ENCODE measurements at regions not wholly inside any gene's neighbourhood (a gene's known extent, or its start where the extent isn't known, plus 50 kb on each side); places are given as distances from the start of the nearest gene placed in this dataset.

GRCh38 chr12:98295681-98296080 lies 219.7 kb upstream of the TMPO start:
- no peak for TF ChIP-seq CTCF (IDR thresholded peaks at IDR 0.05; ENCODE audit: insufficient read depth, low read length, poor library complexity, severe bottlenecking)
- TF ChIP-seq EZH2phosphoT487 (conservative IDR thresholded peaks at IDR 0.05; ENCODE audit: low read length) = no peak
- Histone ChIP-seq H2AFZ (ENCODE audit: low read depth, low read length, severe bottlenecking) (no peak overlapping the region), H3K4me2 (ENCODE audit: low read depth, low read length, poor library complexity, severe bottlenecking) (no peak overlapping the region), H3K79me2 (ENCODE audit: insufficient read depth, low read length) (no peaks in the 10 kb centered on the region), H3K9me3 (ENCODE audit: insufficient read depth, low read length) (no peaks in the 10 kb centered on the region), H3K27ac (ENCODE audit: low read depth, low read length) (no peak overlapping the region), H3K36me3 (ENCODE audit: low read length) (no peaks in the 10 kb centered on the region), H4K20me1 (ENCODE audit: low read depth, low read length) (no peaks in the 10 kb centered on the region), H3K27me3 (ENCODE audit: low read length) (no peaks in the 10 kb centered on the region), H3K9me2 (replicated peaks; ENCODE audit: insufficient read depth, low read length) (no peaks in the 10 kb centered on the region), H3F3A (ENCODE audit: insufficient read depth) (no peaks in the 10 kb centered on the region), H3K4me3 (ENCODE audit: insufficient read depth, low read length, poor library complexity, severe bottlenecking) (no peak overlapping the region), H3K9ac (ENCODE audit: low read length) (no peak overlapping the region)

DNA sequence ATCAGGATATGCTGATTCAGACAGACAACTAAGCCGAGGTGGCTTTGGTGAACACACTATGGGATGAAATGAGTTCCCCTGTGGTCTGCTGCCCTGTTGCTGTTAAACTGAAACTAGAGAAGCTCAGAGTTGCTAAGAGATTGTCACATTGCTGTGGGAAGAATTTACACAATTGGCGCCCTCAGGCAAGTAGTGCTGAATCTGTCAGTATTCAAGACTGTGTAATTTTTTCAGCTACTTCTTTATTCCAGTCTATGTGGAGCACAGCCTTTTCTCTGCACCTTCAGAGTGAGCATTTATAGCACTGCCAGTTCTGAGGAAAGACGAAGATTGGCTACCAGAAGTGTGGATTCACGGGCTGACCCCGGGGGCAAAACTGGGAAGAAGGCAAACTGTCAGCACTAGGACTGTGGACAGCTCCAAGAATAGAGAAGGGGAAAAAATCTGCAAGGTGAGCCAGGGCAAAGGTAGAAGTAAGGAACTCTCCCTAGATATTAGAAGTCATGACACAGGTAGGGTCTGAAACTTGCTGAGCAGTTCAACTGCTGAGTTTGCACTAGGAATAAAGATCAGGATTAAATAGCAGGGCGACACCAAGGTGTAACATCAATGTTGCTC lies 218.8 kb upstream of the TMPO start:
- no peaks in the 10 kb centered on the region for H3K36me3 ChIP-seq (ENCODE audit: low read length)
- H2AFZ ChIP-seq (ENCODE audit: low read depth, low read length, severe bottlenecking) = no peak overlapping the region
- TF ChIP-seq EZH2phosphoT487 (conservative IDR thresholded peaks at IDR 0.05; ENCODE audit: low read length) = no peak
- no peak for TF ChIP-seq CTCF (IDR thresholded peaks at IDR 0.05; ENCODE audit: insufficient read depth, low read length, poor library complexity, severe bottlenecking)
- no peaks in the 10 kb centered on the region for H3K79me2 ChIP-seq (ENCODE audit: insufficient read depth, low read length)
- no peak overlapping the region for H3K9ac ChIP-seq (ENCODE audit: low read length)
- H3K4me2 ChIP-seq (ENCODE audit: low read depth, low read length, poor library complexity, severe bottlenecking) = no peak overlapping the region
- H3K4me3 ChIP-seq (ENCODE audit: insufficient read depth, low read length, poor library complexity, severe bottlenecking) = no peak overlapping the region
- no peaks in the 10 kb centered on the region for H3K9me2 ChIP-seq (replicated peaks; ENCODE audit: insufficient read depth, low read length)
- no peaks in the 10 kb centered on the region for H3K27me3 ChIP-seq (ENCODE audit: low read length)
- no peaks in the 10 kb centered on the region for H3F3A ChIP-seq (ENCODE audit: insufficient read depth)
- H3K9me3 ChIP-seq (ENCODE audit: insufficient read depth, low read length) = no peaks in the 10 kb centered on the region
- H3K27ac ChIP-seq (ENCODE audit: low read depth, low read length) = no peak overlapping the region
- H4K20me1 ChIP-seq (ENCODE audit: low read depth, low read length) = no peaks in the 10 kb centered on the region

DNA sequence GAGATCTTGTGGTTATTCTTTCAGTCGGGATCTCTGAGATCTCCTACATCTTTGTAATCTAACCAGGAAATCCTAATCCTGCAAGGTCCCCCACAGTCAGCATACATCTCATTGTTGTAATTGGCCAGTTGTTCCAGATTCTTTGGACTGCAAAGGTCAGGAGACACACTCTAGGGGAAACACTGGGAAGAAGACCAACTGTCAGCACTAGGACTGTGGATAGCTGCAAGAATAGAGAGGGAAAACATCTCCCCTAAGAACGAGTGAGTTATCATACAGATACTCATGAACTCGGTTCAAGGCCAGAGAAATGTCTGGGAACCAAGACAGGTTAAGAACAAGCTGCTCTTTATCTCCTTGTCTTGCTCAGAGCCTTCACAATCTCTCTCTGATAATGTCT lies 217.9 kb upstream of the TMPO start:
- Histone ChIP-seq H3F3A (ENCODE audit: insufficient read depth) (no peaks in the 10 kb centered on the region), H3K9ac (ENCODE audit: low read length) (no peak overlapping the region), H2AFZ (ENCODE audit: low read depth, low read length, severe bottlenecking) (no peak overlapping the region), H3K27ac (ENCODE audit: low read depth, low read length) (no peak overlapping the region), H3K36me3 (ENCODE audit: low read length) (no peaks in the 10 kb centered on the region), H3K79me2 (ENCODE audit: insufficient read depth, low read length) (no peaks in the 10 kb centered on the region), H3K27me3 (ENCODE audit: low read length) (no peaks in the 10 kb centered on the region), H3K4me2 (ENCODE audit: low read depth, low read length, poor library complexity, severe bottlenecking) (no peak overlapping the region), H3K4me3 (ENCODE audit: insufficient read depth, low read length, poor library complexity, severe bottlenecking) (no peak overlapping the region), H3K9me2 (replicated peaks; ENCODE audit: insufficient read depth, low read length) (no peaks in the 10 kb centered on the region), H4K20me1 (ENCODE audit: low read depth, low read length) (no peaks in the 10 kb centered on the region), H3K9me3 (ENCODE audit: insufficient read depth, low read length) (no peaks in the 10 kb centered on the region)
- TF ChIP-seq CTCF (IDR thresholded peaks at IDR 0.05; ENCODE audit: insufficient read depth, low read length, poor library complexity, severe bottlenecking) (no peak), EZH2phosphoT487 (conservative IDR thresholded peaks at IDR 0.05; ENCODE audit: low read length) (no peak)
